ENCODE measurements at regions not wholly inside any gene's neighbourhood (a gene's known extent, or its start where the extent isn't known, plus 50 kb on each side); places are given as distances from the start of the nearest gene placed in this dataset.

- TF ChIP-seq CTCF (IDR thresholded peaks at IDR 0.05; ENCODE audit: low read depth, low read length, poor library complexity, severe bottlenecking) = no peak
- no peak for TF ChIP-seq EZH2phosphoT487 (IDR thresholded peaks at IDR 0.05; ENCODE audit: borderline replicate concordance, low read length)
These were observed 482.0 kb downstream of the RASEF start for GRCh38 chr9:82580921-82581320.

Data from DOHH2 (cell line).